22Rv1 (cell line): ENCODE measurements at regions not wholly inside any gene's neighbourhood (a gene's known extent, or its start where the extent isn't known, plus 50 kb on each side); places are given as distances from the start of the nearest gene placed in this dataset.
"Not testable (repeated sequence)": the region's sequence is repeated elsewhere in the genome, so short reads cannot be mapped to it uniquely, and the experiment has no call there.

Source experiments
- H3K27ac ChIP-seq: fragments of 450-650 bp; 2 replicates; pipeline ENCODE4 v1.5.1; 2017
- CTCF ChIP-seq: fragments of 450-650 bp; IDR thresholded peaks from 2 replicates; pipeline ENCODE4 v1.5.1; 2017; ENCODE audit warnings: mild to moderate bottlenecking
- ZFX ChIP-seq: fragments of 450-650 bp; IDR thresholded peaks from 2 replicates; pipeline ENCODE4 v1.6.1; 2017; ENCODE audit warnings: antibody characterized with exemption, borderline replicate concordance

GRCh38 chr4:18127030-18127429, 105.5 kb upstream of the LCORL start:
- H3K27ac ChIP-seq: no peak overlapping the region
- TF ChIP-seq ZFX (no peak), CTCF (no peak)

- TF ChIP-seq CTCF: no peak
- no peak for TF ChIP-seq ZFX
- H3K27ac ChIP-seq: no peak overlapping the region
Observed at GRCh38 chr4:18113710-18114331, 92.3 kb upstream of the LCORL start.

- TF ChIP-seq ZFX (no peak), CTCF (no peak)
- no peak overlapping the region for H3K27ac ChIP-seq
Observed at GRCh38 chr4:18111081-18111480, 89.5 kb upstream of the LCORL start.

- no peak for TF ChIP-seq ZFX
- no peak for TF ChIP-seq CTCF
- H3K27ac ChIP-seq: no peak overlapping the region
Observed at GRCh38 chr4:18110099-18110498, 88.5 kb upstream of the LCORL start.

GRCh38 chr4:18109676-18110075, 88.1 kb upstream of the LCORL start:
- TF ChIP-seq CTCF (no peak), ZFX (no peak)
- no peak overlapping the region for H3K27ac ChIP-seq

- H3K27ac ChIP-seq: not testable (repeated sequence)
Observed at GRCh38 chr4:18107848-18108528, 86.4 kb upstream of the LCORL start.

GRCh38 chr4:18106620-18107019, 85.1 kb upstream of the LCORL start:
- TF ChIP-seq CTCF (no peak), ZFX (no peak)
- no peak overlapping the region for H3K27ac ChIP-seq
